ENCODE measurements at regions not wholly inside any gene's neighbourhood (a gene's known extent, or its start where the extent isn't known, plus 50 kb on each side); places are given as distances from the start of the nearest gene placed in this dataset.
"Not testable (repeated sequence)": the region's sequence is repeated elsewhere in the genome, so short reads cannot be mapped to it uniquely, and the experiment has no call there.

- ATAC-seq; intact Hi-C loops (cut with micrococcal nuclease); BruUV-seq (replicated peaks); POLR2A ChIA-PET; H3K4me3 ChIP-seq; FAIRE-seq; H3K27me3 ChIP-seq (ENCODE audit: control insufficient read depth in 2 of 2, insufficient read depth in 2 of 2, low read length in 2 of 2); H3K36me3 ChIP-seq (ENCODE audit: control insufficient read depth, insufficient read depth, low read length); DNase-seq (ENCODE audit: extremely low read depth in 1 of 4, low spot score in 3 of 4); in situ Hi-C loops (cut with MboI); H2AFZ ChIP-seq (ENCODE audit: low read depth, low read length); H4K20me1 ChIP-seq (replicated peaks; ENCODE audit: control insufficient read depth, insufficient read depth, low read length); H3K79me2 ChIP-seq (ENCODE audit: control insufficient read depth, insufficient read depth, low read length); H3K27ac ChIP-seq (ENCODE audit: extremely low read depth, low read depth, low read length); H3K4me2 ChIP-seq (ENCODE audit: insufficient read depth, low read length); H3K9me3 ChIP-seq (replicated peaks; ENCODE audit: control insufficient read depth, insufficient read depth, low read depth, low read length); H3K9me1 ChIP-seq (ENCODE audit: control insufficient read depth, insufficient read depth, low read length); H3K9ac ChIP-seq (ENCODE audit: insufficient read depth in 1 of 2, low read depth in 2 of 2, low read length in 2 of 2); H3K4me1 ChIP-seq (replicated peaks in 1 of 2; ENCODE audit: control insufficient read depth in 2 of 2, insufficient read depth in 2 of 2, low read length in 2 of 2): not testable (repeated sequence)
- WGBS (ENCODE audit: insufficient coverage, low coverage, missing lambda C conversion rate) = 0% methylated on average over 2 of the region's 2 CpGs
- CTCF ChIA-PET (ENCODE audit: low intra/inter-chr PET ratio) = interaction anchor here (0.7 kb wide), 1 partner anchor 597 kb away, joined by 4 read pairs; no protein-coding TSS in a partner anchor
Observed at GRCh38 chr5:34420191-34420590, 235.9 kb upstream of the RAI14 start.

DNA sequence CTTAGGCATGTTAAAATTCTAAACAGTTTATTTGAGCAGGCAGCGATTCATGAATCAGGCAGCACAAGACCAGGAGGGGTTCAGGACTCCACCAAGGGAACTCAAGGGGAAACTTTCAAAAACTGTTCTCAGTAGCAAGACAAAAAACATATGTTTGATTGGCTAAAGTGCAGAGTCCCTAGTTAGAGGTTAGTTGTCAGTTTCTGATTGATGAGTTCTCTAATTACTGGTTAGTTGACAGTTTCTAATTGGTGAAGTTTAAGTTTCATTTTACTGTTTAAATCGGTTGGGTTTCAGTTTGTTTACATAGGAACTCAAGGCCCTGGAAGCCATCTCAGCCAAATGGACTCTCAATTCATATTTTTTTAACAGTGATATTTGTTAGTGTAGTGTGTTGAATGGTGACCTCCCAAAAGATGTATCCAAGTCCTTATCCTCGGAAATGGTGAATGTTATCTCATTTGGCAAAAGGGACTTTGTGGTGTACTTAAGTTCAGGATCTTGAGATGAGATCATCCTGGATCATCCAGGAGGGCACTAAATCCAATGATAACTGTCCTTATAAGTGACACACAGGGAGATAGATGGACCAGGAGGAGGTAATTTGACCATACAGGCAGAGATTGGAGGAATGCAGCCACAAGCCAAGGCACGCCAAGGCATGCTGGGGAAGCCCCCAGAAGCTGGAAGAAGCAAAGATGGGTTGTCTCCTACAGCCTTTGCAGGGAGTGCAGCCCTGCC is 219.2 kb upstream of the RAI14 start:
- no peak overlapping the region for H3K9ac ChIP-seq (ENCODE audit: insufficient read depth in 1 of 2, low read depth in 2 of 2, low read length in 2 of 2)
- TF ChIP-seq FOXJ2 (tag; IDR thresholded peaks at IDR 0.05) = no peak
- no peak for TF ChIP-seq TFAP4 (CRISPR knock-in tag; IDR thresholded peaks at IDR 0.05; ENCODE audit: borderline replicate concordance)
- TF ChIP-seq ZFP36 (IDR thresholded peaks at IDR 0.05; ENCODE audit: low read depth, low read length, partially characterized antibody) = no peak
- no peak for TF ChIP-seq ZNF12 (CRISPR knock-in tag; IDR thresholded peaks at IDR 0.05)
- TF ChIP-seq E2F6 (IDR thresholded peaks at IDR 0.05; ENCODE audit: borderline replicate concordance in 1 of 2, extremely low read depth in 1 of 2, insufficient read depth in 1 of 2, insufficient read length in 1 of 2, low read depth in 1 of 2, low read length in 1 of 2, poor library complexity in 1 of 2, severe bottlenecking in 1 of 2) = no peak
- no peak for TF ChIP-seq MNT (conservative IDR thresholded peaks at IDR 0.05)
- no peak for TF ChIP-seq TRIM25 (IDR thresholded peaks at IDR 0.05; ENCODE audit: borderline replicate concordance)
- peak; percentile 72 for TF ChIP-seq MEIS2 (IDR thresholded peaks at IDR 0.05; ENCODE audit: partially characterized antibody)
- H3K27ac ChIP-seq (ENCODE audit: extremely low read depth, low read depth, low read length) = no peak overlapping the region
- H4K20me1 ChIP-seq (replicated peaks; ENCODE audit: control insufficient read depth, insufficient read depth, low read length) = no peaks in the 10 kb centered on the region
- BruUV-seq (replicated peaks) = no TSS peak
- FAIRE-seq = no peak
- no peaks in the 10 kb centered on the region; a peak in 2 of 5 replicates for H3K4me1 ChIP-seq (replicated peaks in 1 of 2; ENCODE audit: control insufficient read depth in 2 of 2, insufficient read depth in 2 of 2, low read length in 2 of 2)
- in situ Hi-C loops (cut with MboI) = no loop called here
- no peaks in the 10 kb centered on the region for H3K36me3 ChIP-seq (ENCODE audit: control insufficient read depth, insufficient read depth, low read length)
- no peak for DNase-seq (ENCODE audit: extremely low read depth in 1 of 4, low spot score in 3 of 4)
- no peak for ATAC-seq
- H3K9me3 ChIP-seq (replicated peaks; ENCODE audit: control insufficient read depth, insufficient read depth, low read depth, low read length) = no peaks in the 10 kb centered on the region
- H3K4me3 ChIP-seq = no peak overlapping the region
- no peaks in the 10 kb centered on the region for H3K79me2 ChIP-seq (ENCODE audit: control insufficient read depth, insufficient read depth, low read length)
- no peaks in the 10 kb centered on the region for H3K27me3 ChIP-seq (ENCODE audit: control insufficient read depth in 2 of 2, insufficient read depth in 2 of 2, low read length in 2 of 2)
- no peak overlapping the region for H3K4me2 ChIP-seq (ENCODE audit: insufficient read depth, low read length)
- WGBS (ENCODE audit: insufficient coverage, low coverage, missing lambda C conversion rate) = 6% methylated on average over 4 of the region's 4 CpGs
- POLR2A ChIA-PET = no interaction called here
- H3K9me1 ChIP-seq (ENCODE audit: control insufficient read depth, insufficient read depth, low read length) = no peaks in the 10 kb centered on the region
- intact Hi-C loops (cut with micrococcal nuclease) = no loop called here
- CTCF ChIA-PET (ENCODE audit: low intra/inter-chr PET ratio) = no interaction called here
- H2AFZ ChIP-seq (ENCODE audit: low read depth, low read length) = no peak overlapping the region

Data from K562 (cell line).